Activated T-cell treated with anti-CD3 and anti-CD28 coated beads for 24 hours (primary cell): ENCODE measurements at regions not wholly inside any gene's neighbourhood (a gene's known extent, or its start where the extent isn't known, plus 50 kb on each side); places are given as distances from the start of the nearest gene placed in this dataset.
"Not testable (repeated sequence)": the region's sequence is repeated elsewhere in the genome, so short reads cannot be mapped to it uniquely, and the experiment has no call there.

Experiments
- DNase-seq: peaks from one replicate; pipeline ENCODE4 v3.0.0-alpha.2; 2020; ENCODE audit warnings: low read depth

- no peak for DNase-seq
Measured at GRCh38 chr3:101950510-101950909, 101.2 kb downstream of the NFKBIZ start.

- DNase-seq = no peak
Measured at GRCh38 chr3:101950985-101951733, 101.8 kb downstream of the NFKBIZ start.

GRCh38 chr3:101954361-101954760, 105.0 kb downstream of the NFKBIZ start:
- DNase-seq = no peak

GRCh38 chr3:101954936-101955335, 105.6 kb downstream of the NFKBIZ start:
- DNase-seq = no peak

DNA sequence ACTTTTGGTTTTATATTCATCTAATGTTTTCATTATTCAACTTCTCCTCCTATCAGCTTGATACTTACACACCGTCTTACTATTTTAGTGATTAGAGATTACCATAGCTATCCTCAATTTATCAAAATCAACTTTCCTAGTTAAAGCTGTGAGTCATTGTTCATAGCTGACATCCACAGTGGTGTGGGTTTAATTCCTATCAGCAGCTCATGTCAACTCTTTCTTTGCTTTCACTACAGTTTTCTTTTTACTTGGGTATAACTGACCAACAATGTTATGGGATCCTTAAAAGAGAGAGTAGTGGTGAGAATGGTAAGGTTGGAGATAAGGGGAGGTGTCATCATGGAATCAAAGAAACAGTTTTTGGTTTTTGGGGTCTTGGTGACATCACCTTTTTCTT, 112.7 kb downstream of the NFKBIZ start:
- no peak for DNase-seq

DNA sequence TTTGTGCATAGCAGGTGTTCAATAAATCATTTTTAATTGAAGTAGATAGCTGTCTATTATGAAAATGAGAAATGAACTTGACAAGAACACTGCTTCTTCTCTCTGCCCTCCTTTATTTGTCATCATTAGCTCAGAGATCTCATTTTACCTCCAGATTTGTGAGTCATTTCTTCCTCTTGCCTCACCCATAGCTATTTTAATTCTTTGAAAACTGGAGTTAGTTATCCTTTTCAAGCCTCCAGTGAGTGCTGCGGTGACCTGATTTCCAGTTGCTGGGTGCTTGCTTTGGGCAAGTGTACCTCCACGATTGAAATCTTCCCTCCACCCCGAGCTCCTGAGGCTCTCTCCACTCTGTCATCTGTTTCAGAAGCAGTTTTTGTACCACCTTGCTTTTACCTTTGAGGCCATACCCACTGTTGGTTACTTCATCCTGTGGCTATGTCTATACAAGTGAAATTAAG, 114.6 kb downstream of the NFKBIZ start:
- DNase-seq = no peak

DNA sequence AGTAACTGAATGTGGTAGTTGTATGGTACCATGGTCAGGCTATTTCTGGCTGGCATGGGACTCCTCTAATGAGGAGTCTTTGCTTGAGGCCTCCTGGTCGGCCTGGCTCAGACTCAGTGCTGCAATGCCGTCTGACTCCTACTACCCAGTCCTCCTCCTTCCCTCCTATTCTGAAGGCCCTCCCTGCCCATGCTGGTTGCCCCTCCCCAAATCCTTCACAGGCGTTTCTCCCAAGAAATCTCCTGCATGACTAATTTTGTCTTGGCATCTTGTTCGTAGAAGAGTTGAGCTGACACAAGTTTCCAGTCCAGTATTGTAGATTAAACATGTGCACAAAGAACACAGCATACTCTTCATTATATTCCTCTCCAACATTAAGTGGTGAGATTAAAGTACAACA, 115.5 kb downstream of the NFKBIZ start:
- DNase-seq = no peak

GRCh38 chr3:101966226-101966625, 116.9 kb downstream of the NFKBIZ start:
- no peak for DNase-seq

DNA sequence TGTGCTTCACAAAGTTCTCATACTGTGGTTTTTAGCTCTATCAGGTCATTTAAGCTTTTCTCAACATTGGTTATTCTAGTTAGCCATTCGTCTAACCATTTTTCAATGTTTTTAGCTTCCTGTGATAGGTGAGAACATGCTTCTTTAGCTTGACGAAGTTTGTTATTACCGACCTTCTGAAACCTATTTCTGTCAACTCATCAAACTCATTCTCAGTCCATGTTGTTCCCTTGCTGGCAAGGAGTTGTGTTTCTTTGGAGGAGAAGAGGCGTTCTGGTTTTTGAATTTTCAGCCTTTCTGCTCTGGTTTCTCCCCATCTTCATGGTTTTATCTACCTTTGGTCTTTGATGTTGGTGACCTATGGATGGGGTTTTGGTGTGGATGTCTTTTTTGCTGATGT, 120.9 kb downstream of the NFKBIZ start:
- DNase-seq = no peak

DNA sequence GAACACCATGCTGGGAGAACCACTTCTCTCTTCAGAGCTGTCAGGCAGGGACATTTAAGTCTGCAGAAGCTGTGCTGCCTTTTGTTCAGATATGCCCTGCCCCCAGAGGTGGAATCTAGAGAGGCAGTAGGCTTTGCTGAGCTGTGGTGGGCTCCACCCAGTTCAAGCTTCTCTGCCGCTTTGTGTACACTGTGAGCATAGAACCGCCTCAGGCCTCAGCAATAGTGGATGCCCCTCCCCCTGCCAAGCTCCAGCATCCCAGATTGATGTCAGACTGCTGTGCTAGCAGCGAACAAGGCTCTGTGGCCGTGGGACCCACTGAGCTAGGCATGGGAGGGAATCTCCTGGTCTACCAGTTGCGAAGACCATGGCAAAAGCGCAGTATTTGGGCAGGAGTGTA, 121.6 kb downstream of the NFKBIZ start:
- DNase-seq = no peak

GRCh38 chr3:101972430-101973162, 123.3 kb downstream of the NFKBIZ start:
- DNase-seq = no peak

GRCh38 chr3:101973163-101973505, 123.8 kb downstream of the NFKBIZ start:
- DNase-seq = no peak

- DNase-seq = not testable (repeated sequence)
Measured at GRCh38 chr3:101975415-101975814, 126.1 kb downstream of the NFKBIZ start.

DNA sequence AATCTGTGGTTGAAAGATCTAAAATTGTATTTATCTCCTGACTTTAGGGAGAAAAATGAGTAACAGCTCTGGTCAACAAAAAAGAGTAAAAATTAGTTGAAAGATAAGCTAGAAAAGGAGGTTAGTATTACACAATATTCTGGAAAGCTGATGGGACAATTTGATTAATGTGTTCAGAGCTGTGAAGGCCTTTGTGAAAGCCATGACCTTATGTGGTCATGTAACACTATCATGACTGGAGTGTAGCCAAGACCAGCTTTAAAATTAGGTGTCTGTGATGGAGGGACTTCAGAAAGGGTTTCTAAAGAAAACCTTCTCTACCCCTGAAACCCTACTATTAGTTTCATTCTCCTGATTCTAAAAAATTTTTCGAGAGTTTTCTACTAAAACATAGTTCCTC, 127.2 kb downstream of the NFKBIZ start:
- DNase-seq = no peak

DNA sequence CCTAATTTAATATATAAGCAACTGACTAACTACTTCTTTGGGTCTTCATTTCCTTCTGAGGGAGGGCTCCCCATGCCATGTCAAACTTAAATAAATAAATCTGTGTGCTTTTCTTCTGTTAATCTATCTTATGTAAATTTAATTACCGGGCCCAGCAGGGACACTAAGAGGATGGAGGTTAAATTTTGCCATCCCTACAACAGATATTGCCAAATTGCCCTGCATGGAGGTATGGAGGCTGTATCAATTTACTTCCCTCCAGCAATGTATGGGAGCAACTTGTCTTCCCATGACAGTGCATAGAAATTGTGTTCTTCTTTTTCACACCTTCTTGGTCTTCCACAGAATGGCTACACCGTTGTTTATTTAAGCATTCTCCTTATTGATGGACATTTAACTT, 129.0 kb downstream of the NFKBIZ start:
- DNase-seq = no peak

GRCh38 chr3:101979033-101979432, 129.7 kb downstream of the NFKBIZ start:
- no peak for DNase-seq

DNA sequence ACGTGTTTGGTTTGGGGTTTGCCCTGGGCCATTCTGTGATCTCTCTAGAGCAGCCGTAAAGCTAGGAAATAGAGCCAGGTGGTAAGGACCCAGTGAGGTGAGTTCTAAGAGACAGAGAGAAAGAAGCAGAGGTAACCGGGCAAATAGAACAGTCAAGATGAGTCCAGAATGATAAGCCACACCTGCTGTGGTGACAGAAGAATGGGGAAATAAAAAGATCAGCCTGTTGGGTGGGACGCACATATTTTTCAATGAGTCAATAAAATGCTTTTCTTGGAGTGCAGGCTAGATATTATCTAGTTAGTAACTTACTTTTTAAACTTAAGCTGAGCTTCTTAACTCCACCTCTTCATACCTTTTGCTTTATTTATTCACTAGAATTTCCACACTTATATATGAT, 135.0 kb downstream of the NFKBIZ start:
- no peak for DNase-seq

- DNase-seq = no peak
Measured at GRCh38 chr3:101988596-101988995, 139.3 kb downstream of the NFKBIZ start.

GRCh38 chr3:101989578-101990200, 140.4 kb downstream of the NFKBIZ start:
- DNase-seq = no peak

DNA sequence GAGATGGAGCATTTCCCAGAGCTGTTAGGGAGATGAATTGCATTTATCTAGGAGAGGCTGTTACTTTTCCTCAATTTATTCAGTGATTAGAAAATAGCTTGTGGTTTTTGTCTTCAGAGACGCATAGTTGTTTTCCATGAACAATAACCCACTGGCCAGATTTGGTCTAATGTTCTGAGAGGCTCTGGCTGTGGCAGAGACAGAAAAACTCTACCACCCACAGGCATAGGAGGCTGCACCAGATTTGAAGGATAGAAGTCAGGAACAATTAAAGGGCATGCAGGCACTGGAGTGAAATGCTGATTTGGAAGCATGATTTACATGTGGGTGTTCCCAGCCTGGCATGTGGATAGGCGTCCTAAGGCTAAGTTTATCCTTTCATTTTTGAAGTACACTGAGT, 143.5 kb downstream of the NFKBIZ start:
- no peak for DNase-seq

DNA sequence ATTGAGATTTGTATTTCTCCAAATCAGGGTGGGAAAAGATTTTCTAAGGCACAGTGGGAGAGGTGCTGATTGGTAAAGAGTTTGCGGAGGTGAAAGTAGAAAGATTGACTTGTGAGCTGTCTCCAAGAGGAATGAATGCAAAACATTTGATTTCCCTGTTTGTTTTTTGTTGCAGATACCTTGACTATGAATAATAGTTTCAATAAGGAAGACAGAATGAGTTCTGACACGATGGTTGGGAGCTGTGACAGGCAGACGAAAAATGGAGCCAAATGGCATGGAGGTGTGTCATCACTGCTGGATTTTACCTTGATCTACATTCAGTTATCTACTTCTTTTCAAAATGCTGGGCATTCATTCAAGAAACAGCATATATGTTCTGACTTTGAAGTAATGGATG, 145.1 kb downstream of the NFKBIZ start:
- DNase-seq = no peak

DNA sequence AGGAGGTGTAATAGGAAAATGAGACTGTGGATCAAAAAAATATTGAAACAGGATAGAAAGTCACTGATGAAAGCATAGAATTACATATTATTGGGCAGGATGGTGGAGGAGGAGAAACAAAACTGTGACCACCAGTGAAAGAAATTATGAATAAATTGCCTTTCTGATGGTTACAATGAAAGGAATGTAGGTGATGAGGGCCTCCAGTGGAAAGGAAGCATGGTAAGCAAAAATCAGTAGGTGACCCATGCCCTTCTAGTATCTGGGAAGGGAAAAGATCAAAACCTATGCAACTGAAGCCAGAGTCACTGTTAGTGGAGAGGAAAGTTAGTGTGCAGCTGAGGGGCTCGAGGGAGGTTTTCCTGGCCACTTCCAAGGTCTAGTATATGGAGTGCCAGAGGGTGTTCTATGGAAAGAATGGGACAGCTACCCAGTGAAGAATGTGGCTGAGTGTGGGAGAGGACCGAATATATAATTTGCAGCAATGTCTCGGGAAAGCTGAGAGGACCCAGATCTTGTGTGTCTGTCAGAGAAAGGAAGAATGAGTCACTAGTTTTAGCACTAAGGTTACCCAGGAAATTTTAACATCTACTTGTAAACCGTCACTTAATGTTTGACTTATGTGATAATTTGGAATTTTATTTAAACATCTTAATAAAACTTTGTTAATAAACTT, 146.2 kb downstream of the NFKBIZ start:
- no peak for DNase-seq

DNA sequence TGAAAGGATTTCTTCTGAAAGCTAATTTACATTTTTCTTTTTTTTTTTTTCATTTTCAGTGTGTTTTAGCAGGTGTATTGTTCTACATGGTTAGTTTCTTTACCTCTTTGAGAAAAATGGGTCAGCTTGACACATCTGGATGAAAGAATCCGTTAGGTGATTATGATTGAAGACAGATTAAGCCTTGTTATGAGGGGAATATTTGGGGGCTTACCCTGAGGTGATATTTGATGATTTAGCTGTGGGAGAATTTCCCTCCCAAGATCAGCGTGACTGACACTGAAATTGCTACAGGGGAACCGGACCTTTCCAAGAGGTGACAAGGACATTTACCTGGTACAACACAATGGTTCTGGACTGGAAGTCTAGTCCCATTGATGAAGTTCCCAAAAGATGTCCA, 147.5 kb downstream of the NFKBIZ start:
- no peak for DNase-seq
